D721Med (cell line): ENCODE measurements at regions not wholly inside any gene's neighbourhood (a gene's known extent, or its start where the extent isn't known, plus 50 kb on each side); places are given as distances from the start of the nearest gene placed in this dataset.

Source experiments
- DNase-seq: peaks from one replicate; pipeline ENCODE4 v3.0.0; 2011; ENCODE audit warnings: low spot score; ENCODE audit not compliant: insufficient read length
- FAIRE-seq: peaks from 2 replicates; lab custom pipeline; 2011; peaks lifted over from hg19 to GRCh38; lab: Jason Lieb, UNC
- CTCF ChIP-seq: IDR thresholded peaks from 2 replicates; pipeline ENCODE4 v1.5.1; 2012; ENCODE audit warnings: mild to moderate bottlenecking, control low read depth; ENCODE audit not compliant: insufficient read depth; ENCODE audit errors: missing control alignments

GRCh38 chr12:34526946-34527345 lies 504.6 kb downstream of the ALG10 start:
- FAIRE-seq (no peak), DNase-seq (no peak)
- TF ChIP-seq CTCF = no peak

- FAIRE-seq (no peak), DNase-seq (no peak)
- no peak for TF ChIP-seq CTCF
Measured at GRCh38 chr12:34547276-34547675, 525.0 kb downstream of the ALG10 start.

- no peak for DNase-seq
Measured at GRCh38 chr12:34591966-34592365, 569.7 kb downstream of the ALG10 start.

GRCh38 chr12:34595749-34596733 lies 573.7 kb downstream of the ALG10 start:
- FAIRE-seq = no peak
- DNase-seq = no peak
- TF ChIP-seq CTCF = no peak

More at GRCh38 chr12:34591966-34592365, 569.7 kb downstream of the ALG10 start:
- no peak for TF ChIP-seq CTCF
- no peak for FAIRE-seq

- TF ChIP-seq CTCF = no peak
- DNase-seq = no peak
- FAIRE-seq = no peak
Measured at GRCh38 chr12:34597548-34598351, 575.5 kb downstream of the ALG10 start.

- no peak for FAIRE-seq
- DNase-seq = no peak
- TF ChIP-seq CTCF = no peak
Measured at GRCh38 chr12:34598352-34598827, 576.1 kb downstream of the ALG10 start.
